ENCODE measurements at regions not wholly inside any gene's neighbourhood (a gene's known extent, or its start where the extent isn't known, plus 50 kb on each side); places are given as distances from the start of the nearest gene placed in this dataset.
A peak's percentile ranks its signal among the peaks of the same experiment; 100 is the strongest.

GRCh38 chr5:167205881-167206280 lies 1085.6 kb upstream of the WWC1 start:
- no peak for DNase-seq (ENCODE audit: low read depth)

- peak; percentile 58 for DNase-seq (ENCODE audit: low read depth)
Observed at GRCh38 chr5:167207081-167207480, 1084.4 kb upstream of the WWC1 start.

- DNase-seq (ENCODE audit: low read depth) = peak; percentile 65
Observed at GRCh38 chr5:167208911-167209310, 1082.5 kb upstream of the WWC1 start.

- no peak for DNase-seq (ENCODE audit: low read depth)
Observed at GRCh38 chr5:167217097-167217743, 1074.2 kb upstream of the WWC1 start.

GRCh38 chr5:167219298-167219697 lies 1072.1 kb upstream of the WWC1 start:
- no peak for DNase-seq (ENCODE audit: low read depth)

GRCh38 chr5:167226386-167226785 lies 1065.1 kb upstream of the WWC1 start:
- no peak for DNase-seq (ENCODE audit: low read depth)

GRCh38 chr5:167228134-167228533 lies 1063.3 kb upstream of the WWC1 start:
- no peak for DNase-seq (ENCODE audit: low read depth)

GRCh38 chr5:167229751-167230150 lies 1061.7 kb upstream of the WWC1 start:
- DNase-seq (ENCODE audit: low read depth) = no peak

GRCh38 chr5:167230414-167230813 lies 1061.0 kb upstream of the WWC1 start:
- DNase-seq (ENCODE audit: low read depth) = no peak

GRCh38 chr5:167232675-167233311 lies 1058.7 kb upstream of the WWC1 start:
- DNase-seq (ENCODE audit: low read depth) = no peak

- no peak for DNase-seq (ENCODE audit: low read depth)
Observed at GRCh38 chr5:167233507-167234220, 1057.8 kb upstream of the WWC1 start.

GRCh38 chr5:167241436-167242067 lies 1049.9 kb upstream of the WWC1 start:
- no peak for DNase-seq (ENCODE audit: low read depth)

- DNase-seq (ENCODE audit: low read depth) = no peak
Observed at GRCh38 chr5:167242701-167243100, 1048.7 kb upstream of the WWC1 start.

GRCh38 chr5:167243463-167243862 lies 1048.0 kb upstream of the WWC1 start:
- DNase-seq (ENCODE audit: low read depth) = no peak

GRCh38 chr5:167244583-167244982 lies 1046.9 kb upstream of the WWC1 start:
- DNase-seq (ENCODE audit: low read depth) = peak; percentile 72

- DNase-seq (ENCODE audit: low read depth) = peak; percentile 62
Observed at GRCh38 chr5:167245868-167246267, 1045.6 kb upstream of the WWC1 start.

- DNase-seq (ENCODE audit: low read depth) = no peak
Observed at GRCh38 chr5:167247816-167248215, 1043.6 kb upstream of the WWC1 start.

- DNase-seq (ENCODE audit: low read depth) = peak; percentile 31
Observed at GRCh38 chr5:167248257-167248656, 1043.2 kb upstream of the WWC1 start.

GRCh38 chr5:167250996-167251395 lies 1040.4 kb upstream of the WWC1 start:
- DNase-seq (ENCODE audit: low read depth) = no peak

GRCh38 chr5:167254132-167254531 lies 1037.3 kb upstream of the WWC1 start:
- no peak for DNase-seq (ENCODE audit: low read depth)

- no peak for DNase-seq (ENCODE audit: low read depth)
Observed at GRCh38 chr5:167255926-167256325, 1035.5 kb upstream of the WWC1 start.

- no peak for DNase-seq (ENCODE audit: low read depth)
Observed at GRCh38 chr5:167259806-167260205, 1031.6 kb upstream of the WWC1 start.
